ENCODE measurements at regions not wholly inside any gene's neighbourhood (a gene's known extent, or its start where the extent isn't known, plus 50 kb on each side); places are given as distances from the start of the nearest gene placed in this dataset.

DNA sequence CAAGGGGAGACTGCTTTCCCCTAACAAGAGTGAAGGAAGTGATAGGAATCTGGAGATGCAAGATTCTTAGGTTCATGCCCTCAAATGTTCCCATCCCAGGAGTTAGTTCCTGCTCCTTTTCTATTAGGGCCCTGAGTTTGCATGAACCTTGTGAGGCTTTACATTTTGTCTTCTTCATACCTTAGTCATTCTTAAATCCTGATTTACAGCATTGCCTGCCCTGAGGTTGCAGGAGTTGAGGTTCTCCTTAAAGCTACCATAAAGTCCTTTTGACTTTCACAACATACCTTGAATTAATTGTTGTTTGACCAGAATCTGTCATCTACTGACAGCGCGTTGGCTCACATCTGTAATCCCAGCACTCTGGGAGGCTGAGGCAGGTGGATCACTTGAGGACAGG is 151.5 kb upstream of the ABCA1 start:
- TF ChIP-seq, protein P1, sequence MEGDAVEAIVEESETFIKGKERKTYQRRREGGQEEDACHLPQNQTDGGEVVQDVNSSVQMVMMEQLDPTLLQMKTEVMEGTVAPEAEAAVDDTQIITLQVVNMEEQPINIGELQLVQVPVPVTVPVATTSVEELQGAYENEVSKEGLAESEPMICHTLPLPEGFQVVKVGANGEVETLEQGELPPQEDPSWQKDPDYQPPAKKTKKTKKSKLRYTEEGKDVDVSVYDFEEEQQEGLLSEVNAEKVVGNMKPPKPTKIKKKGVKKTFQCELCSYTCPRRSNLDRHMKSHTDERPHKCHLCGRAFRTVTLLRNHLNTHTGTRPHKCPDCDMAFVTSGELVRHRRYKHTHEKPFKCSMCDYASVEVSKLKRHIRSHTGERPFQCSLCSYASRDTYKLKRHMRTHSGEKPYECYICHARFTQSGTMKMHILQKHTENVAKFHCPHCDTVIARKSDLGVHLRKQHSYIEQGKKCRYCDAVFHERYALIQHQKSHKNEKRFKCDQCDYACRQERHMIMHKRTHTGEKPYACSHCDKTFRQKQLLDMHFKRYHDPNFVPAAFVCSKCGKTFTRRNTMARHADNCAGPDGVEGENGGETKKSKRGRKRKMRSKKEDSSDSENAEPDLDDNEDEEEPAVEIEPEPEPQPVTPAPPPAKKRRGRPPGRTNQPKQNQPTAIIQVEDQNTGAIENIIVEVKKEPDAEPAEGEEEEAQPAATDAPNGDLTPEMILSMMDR (IDR thresholded peaks at IDR 0.05), result no peak
- DNase-seq (ENCODE audit: low spot score) (no peak), ATAC-seq (ENCODE audit: low FRiP score) (no peak)

DNA sequence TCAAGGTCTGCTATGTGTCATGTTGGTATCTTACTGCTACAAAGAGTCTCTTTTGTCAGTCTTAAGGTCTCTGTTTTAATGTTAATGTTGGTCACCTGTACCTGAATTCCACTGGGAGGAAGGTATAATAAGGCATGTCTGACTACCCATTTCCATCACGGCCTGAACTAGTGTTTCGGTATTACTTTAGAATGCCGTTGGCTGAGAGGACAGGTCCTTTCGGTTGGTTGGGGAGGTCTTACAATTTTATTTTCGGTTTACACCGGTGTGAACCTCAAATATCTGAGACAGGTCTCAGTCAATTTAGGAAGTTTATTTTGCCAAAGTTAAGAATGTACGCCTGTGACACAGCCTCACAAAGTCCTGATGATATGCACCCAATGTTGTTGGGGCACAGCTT is 154.9 kb upstream of the ABCA1 start:
- DNase-seq (ENCODE audit: low spot score), result no peak
- ATAC-seq (ENCODE audit: low FRiP score), result no peak
- TF ChIP-seq, protein P1 (IDR thresholded peaks at IDR 0.05), result no peak

DNA sequence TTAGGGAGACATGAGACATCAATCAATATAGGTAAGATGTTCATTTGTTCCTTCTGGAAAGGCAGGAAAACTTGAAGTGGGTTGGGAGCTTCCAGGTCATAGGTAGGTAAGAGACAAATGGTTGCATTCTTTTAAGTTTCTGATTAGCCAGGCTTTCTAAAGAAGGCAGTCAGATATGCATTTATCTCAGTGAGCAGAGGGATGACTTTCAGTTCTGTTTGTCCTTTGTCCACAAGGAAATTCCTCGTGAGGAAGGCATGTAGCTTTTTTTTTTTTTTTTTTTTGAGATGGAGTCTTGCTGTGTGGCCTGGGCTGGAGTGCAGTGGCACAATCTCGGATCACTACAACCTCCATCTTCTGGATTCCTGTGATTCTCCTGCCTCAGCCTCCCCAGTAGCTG is 155.3 kb upstream of the ABCA1 start:
- DNase-seq (ENCODE audit: low spot score) (no peak), ATAC-seq (ENCODE audit: low FRiP score) (no peak)
- TF ChIP-seq, protein P1 (IDR thresholded peaks at IDR 0.05), result no peak

DNA sequence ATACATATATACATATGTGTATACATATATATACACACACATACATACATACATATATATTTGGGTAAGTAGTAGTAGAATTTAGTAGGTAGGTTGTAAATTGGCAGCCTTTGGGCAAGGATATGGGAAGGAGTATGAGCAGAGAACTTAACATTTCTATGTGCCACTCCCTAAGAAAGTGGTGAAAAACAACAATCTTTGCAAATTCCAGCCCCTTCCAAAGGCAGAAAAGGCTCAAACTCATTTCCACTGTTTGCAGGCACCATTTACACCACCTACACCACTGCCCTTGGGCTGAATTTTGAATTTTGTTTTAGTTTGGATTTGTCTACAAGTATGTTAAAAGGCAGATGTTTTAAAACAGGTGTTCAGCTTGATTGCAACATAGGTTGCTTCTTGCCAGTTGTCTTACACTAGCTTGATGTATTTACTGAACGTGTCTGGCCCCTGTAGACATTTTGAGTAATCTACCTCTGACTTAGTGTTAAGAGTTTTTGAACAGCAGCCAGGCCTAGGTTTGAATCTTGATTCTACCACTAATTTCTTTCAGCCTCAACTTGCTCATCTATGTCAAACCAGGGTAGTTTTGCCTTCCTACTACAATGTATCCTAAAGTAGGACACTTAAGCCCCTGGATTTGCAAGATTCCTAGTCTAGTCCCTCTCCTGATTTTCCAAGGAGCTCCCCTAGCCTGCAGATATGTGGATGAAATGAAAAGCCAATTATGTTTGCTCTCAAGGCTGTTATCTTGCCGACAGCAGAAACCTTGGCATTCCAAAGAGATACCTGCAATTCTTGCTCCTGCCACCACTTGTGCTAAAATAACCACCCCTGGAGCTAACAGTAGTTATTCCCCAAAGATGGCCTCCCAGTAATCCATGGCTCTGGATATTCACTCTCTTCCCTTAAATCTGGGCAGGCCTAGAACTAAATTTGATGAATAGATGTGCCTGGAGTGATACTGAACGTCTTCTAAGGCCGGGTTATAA is 156.2 kb upstream of the SLC44A1 start:
- peak; percentile 71 for ATAC-seq (ENCODE audit: low FRiP score)
- no peak for DNase-seq (ENCODE audit: low spot score)
- TF ChIP-seq, protein P1 (IDR thresholded peaks at IDR 0.05), result no peak

DNA sequence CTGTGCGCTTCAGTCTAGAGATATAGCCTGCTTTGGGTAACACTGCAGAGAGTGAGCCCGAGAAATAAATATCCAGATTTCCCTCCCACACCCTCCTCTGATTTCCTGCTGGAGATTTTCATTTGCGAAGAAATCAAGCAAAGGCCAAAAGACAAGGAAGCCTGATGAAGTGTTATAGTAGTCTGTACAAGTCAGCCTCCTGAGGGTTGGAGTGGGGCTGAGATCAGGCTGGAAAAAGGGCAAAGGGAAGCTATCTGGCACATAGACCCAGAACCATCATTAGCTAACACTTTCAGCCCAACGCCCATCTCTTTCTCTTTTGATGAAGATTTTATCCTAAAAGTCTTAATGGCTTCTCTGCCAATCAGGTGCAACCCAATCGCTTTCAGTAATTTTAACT is 154.6 kb upstream of the SLC44A1 start:
- TF ChIP-seq, protein P1 (IDR thresholded peaks at IDR 0.05), result no peak
- DNase-seq (ENCODE audit: low spot score), result no peak
- no peak for ATAC-seq (ENCODE audit: low FRiP score)

DNA sequence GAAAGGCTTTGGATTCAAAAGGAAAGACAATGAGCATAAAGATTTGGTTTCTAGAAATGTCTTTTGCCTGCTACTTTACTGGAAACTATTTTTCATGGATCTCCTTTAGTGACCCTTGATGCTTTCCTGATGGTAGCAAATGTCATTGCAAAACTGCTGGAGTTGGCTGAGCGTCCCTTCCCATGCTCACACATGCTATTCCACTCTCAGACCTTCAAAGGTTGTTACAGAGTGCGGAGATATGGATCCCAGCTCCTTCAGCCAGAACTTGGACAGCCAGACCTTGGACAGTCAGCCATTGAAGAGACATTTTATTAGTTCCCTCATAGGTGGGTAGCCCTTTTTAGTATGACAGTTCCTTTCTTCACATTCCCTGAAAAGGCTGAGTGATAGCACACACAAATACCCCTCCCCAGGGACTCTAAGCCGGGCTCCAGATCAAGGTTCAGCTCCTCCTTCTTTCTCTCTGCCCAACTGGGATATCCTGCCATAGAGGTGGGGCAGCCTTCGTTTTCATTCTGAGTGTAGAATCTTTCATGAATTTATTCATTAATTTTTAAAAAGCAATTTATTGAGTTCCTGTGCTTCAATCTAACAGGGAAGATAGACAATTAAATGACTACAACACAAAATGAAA is 153.3 kb upstream of the SLC44A1 start:
- ATAC-seq (ENCODE audit: low FRiP score), result no peak
- TF ChIP-seq, protein P1 (IDR thresholded peaks at IDR 0.05), result no peak

More for the DNA sequence above, 153.3 kb upstream of the SLC44A1 start:
- no peak for DNase-seq (ENCODE audit: low spot score)
